SK-N-SH treated with all-trans-retinoic acid at 6 μM for 48 hours (cell line): ENCODE measurements at regions not wholly inside any gene's neighbourhood (a gene's known extent, or its start where the extent isn't known, plus 50 kb on each side); places are given as distances from the start of the nearest gene placed in this dataset.

ENCODE experiments used
- ATAC-seq: fragments of 200-7000 bp; cut with Tn5 transposase; 3 replicates; pipeline ENCODE4 v1.9.1; 2020; ENCODE audit warnings: mild to moderate bottlenecking, moderate library complexity
- ARNTL ChIP-seq: fragments of 450-650 bp; formaldehyde crosslinking; IDR thresholded peaks from 2 replicates; pipeline ENCODE4 v1.5.0; 2020; ENCODE audit warnings: low read depth, mild to moderate bottlenecking, moderate library complexity, borderline replicate concordance
- BACH2 ChIP-seq: fragments of 250-450 bp; sonication (Bioruptor Pico); IDR thresholded peaks from 2 replicates; pipeline ENCODE4 v1.9.0; 2021; ENCODE audit warnings: mild to moderate bottlenecking, borderline replicate concordance
- CSDC2 ChIP-seq: fragments of 250-450 bp; sonication (Bioruptor Pico); IDR thresholded peaks from 2 replicates; pipeline ENCODE4 v1.5.0; 2020; ENCODE audit warnings: mild to moderate bottlenecking, moderate library complexity
- ESRRG ChIP-seq: fragments of 250-450 bp; sonication (Bioruptor Pico); IDR thresholded peaks from 2 replicates; pipeline ENCODE4 v1.6.1; 2021; ENCODE audit warnings: mild to moderate bottlenecking
- GLIS3 ChIP-seq: fragments of 250-450 bp; sonication (Bioruptor Pico); IDR thresholded peaks from 2 replicates; pipeline ENCODE4 v1.5.0; 2020; ENCODE audit warnings: mild to moderate bottlenecking, moderate library complexity
- ISL1 ChIP-seq: fragments of 250-450 bp; sonication (Bioruptor Pico); IDR thresholded peaks from 2 replicates; pipeline ENCODE4 v2.1.2; 2022; ENCODE audit warnings: mild to moderate bottlenecking, moderate library complexity
- OSR1 ChIP-seq: fragments of 250-450 bp; sonication (Bioruptor Pico); IDR thresholded peaks from 2 replicates; pipeline ENCODE4 v1.8.0; 2022; ENCODE audit warnings: moderate library complexity, mild to moderate bottlenecking, inconsistent platforms
- PPARA ChIP-seq: fragments of 250-450 bp; sonication (Bioruptor Pico); IDR thresholded peaks from 2 replicates; pipeline ENCODE4 v1.5.0; 2020; ENCODE audit warnings: mild to moderate bottlenecking, borderline replicate concordance
- RARB ChIP-seq: fragments of 250-450 bp; sonication (Bioruptor Pico); IDR thresholded peaks from 2 replicates; pipeline ENCODE4 v1.8.0; 2021; ENCODE audit warnings: mild to moderate bottlenecking, moderate library complexity
- SNAI2 ChIP-seq: fragments of 250-450 bp; sonication (Bioruptor Pico); IDR thresholded peaks from 2 replicates; pipeline ENCODE4 v1.5.0; 2020; ENCODE audit warnings: mild to moderate bottlenecking, moderate library complexity
- TCF4 ChIP-seq: fragments of 250-450 bp; sonication (Bioruptor Pico); IDR thresholded peaks from 2 replicates; pipeline ENCODE4 v1.8.0; 2021; ENCODE audit warnings: mild to moderate bottlenecking, moderate library complexity, borderline replicate concordance
- TOX ChIP-seq: fragments of 250-450 bp; sonication (Bioruptor Pico); IDR thresholded peaks from 2 replicates; pipeline ENCODE4 v1.8.0; 2021; ENCODE audit warnings: mild to moderate bottlenecking, moderate library complexity, borderline replicate concordance
- ZFP3 ChIP-seq: fragments of 250-450 bp; sonication (Bioruptor Pico); IDR thresholded peaks from 2 replicates; pipeline ENCODE4 v1.5.0; 2020; ENCODE audit warnings: mild to moderate bottlenecking, moderate library complexity
- ZFP30 ChIP-seq: fragments of 450-650 bp; formaldehyde crosslinking; IDR thresholded peaks from 2 replicates; pipeline ENCODE4 v1.5.0; 2022; ENCODE audit warnings: mild to moderate bottlenecking, moderate library complexity
- ZNF565 ChIP-seq: fragments of 450-650 bp; formaldehyde crosslinking; conservative IDR thresholded peaks from 2 replicates; pipeline ENCODE4 v1.5.0; 2020; ENCODE audit warnings: low read depth, mild to moderate bottlenecking, moderate library complexity
- ZNF70 ChIP-seq: fragments of 450-650 bp; formaldehyde crosslinking; IDR thresholded peaks from 2 replicates; pipeline ENCODE4 v1.5.0; 2020; ENCODE audit warnings: mild to moderate bottlenecking, moderate library complexity
- ZNF8 ChIP-seq: fragments of 450-650 bp; formaldehyde crosslinking; IDR thresholded peaks from 2 replicates; pipeline ENCODE4 v1.5.0; 2020; ENCODE audit warnings: mild to moderate bottlenecking, moderate library complexity
- TF ChIP-seq, protein P1 (sequence below): fragments of 250-450 bp; sonication (Bioruptor Pico); IDR thresholded peaks from 2 replicates; pipeline ENCODE4 v1.8.0; 2021; ENCODE audit warnings: low read depth, mild to moderate bottlenecking, moderate library complexity, borderline replicate concordance
- TF ChIP-seq, protein P2 (sequence below): fragments of 250-450 bp; sonication (Bioruptor Pico); IDR thresholded peaks from 2 replicates; pipeline ENCODE4 v1.8.0; 2020; ENCODE audit warnings: mild to moderate bottlenecking, moderate library complexity, borderline replicate concordance
- TF ChIP-seq, protein P3 (sequence below): fragments of 250-450 bp; sonication (Bioruptor Pico); IDR thresholded peaks from 2 replicates; pipeline ENCODE4 v1.5.1; 2020; ENCODE audit warnings: low read depth, mild to moderate bottlenecking, moderate library complexity

DNA sequence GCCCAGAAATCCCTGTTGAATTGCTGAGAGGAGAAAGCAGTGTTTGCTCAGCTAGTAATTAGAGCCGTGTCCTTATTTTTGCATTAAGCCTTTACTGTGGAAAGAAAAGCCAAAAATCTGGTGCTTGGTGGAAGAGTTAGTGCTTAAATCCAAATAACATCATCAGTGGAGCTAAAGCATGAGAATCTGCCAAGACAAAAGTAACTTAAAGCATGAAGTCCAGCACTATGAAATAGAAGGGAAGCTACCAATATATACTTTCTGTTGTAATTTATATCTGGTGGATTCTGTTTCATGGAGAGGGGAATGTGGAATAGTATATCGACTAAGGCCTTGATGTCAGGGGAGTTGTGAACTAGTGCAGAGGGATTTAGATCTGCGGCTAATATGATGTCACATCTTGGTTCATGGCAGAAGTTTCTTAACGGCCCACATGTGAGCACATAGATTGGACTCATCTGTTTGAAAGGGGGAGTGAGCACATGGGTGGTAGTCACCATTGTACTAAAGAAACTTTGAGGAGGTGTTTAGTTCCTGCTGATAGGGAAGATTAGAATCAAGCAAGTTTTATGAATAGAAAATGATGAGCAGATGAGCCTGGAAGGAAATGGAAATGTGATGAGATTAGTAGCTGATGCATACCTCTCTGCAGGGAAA, 224.4 kb upstream of the MTNR1B start (continued):
- TF ChIP-seq, protein P1, sequence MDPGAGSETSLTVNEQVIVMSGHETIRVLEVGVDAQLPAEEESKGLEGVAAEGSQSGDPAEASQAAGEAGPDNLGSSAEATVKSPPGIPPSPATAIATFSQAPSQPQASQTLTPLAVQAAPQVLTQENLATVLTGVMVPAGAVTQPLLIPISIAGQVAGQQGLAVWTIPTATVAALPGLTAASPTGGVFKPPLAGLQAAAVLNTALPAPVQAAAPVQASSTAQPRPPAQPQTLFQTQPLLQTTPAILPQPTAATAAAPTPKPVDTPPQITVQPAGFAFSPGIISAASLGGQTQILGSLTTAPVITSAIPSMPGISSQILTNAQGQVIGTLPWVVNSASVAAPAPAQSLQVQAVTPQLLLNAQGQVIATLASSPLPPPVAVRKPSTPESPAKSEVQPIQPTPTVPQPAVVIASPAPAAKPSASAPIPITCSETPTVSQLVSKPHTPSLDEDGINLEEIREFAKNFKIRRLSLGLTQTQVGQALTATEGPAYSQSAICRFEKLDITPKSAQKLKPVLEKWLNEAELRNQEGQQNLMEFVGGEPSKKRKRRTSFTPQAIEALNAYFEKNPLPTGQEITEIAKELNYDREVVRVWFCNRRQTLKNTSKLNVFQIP (CRISPR knock-in tag) = no peak
- no peak for TF ChIP-seq CSDC2
- no peak for TF ChIP-seq TCF4 (CRISPR knock-in tag)
- no peak for TF ChIP-seq OSR1 (CRISPR knock-in tag)
- TF ChIP-seq ZFP30 (CRISPR knock-in tag) = no peak
- no peak for TF ChIP-seq BACH2 (CRISPR knock-in tag)
- no peak for TF ChIP-seq ZFP3 (CRISPR knock-in tag)
- TF ChIP-seq ARNTL (CRISPR knock-in tag) = no peak
- TF ChIP-seq SNAI2 = no peak
- no peak for TF ChIP-seq ISL1 (CRISPR knock-in tag)
- TF ChIP-seq ZNF70 (CRISPR knock-in tag) = no peak

DNA sequence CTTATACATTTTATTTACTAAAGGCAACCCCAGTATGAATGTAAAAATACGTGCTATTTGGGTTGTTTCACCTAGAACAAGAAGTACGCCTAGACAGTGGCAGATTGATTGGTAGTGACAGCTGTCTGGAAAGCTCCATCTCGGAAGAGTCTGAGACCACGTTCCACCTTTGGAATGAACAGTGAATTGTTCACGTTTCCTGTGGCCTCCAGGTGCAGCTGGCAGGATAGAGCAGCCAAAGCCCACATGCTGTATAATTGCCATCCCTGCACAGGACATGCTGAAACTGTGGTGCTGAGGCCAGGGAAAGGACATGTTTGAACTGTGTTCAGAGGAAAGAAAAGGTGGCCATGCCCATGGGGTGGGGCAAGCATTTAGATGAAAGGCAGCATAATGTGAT, 218.7 kb upstream of the MTNR1B start:
- TF ChIP-seq ZFP3 (CRISPR knock-in tag) (no peak), BACH2 (CRISPR knock-in tag) (no peak), ZNF70 (CRISPR knock-in tag) (no peak), ESRRG (no peak), GLIS3 (CRISPR knock-in tag) (no peak), ZNF565 (CRISPR knock-in tag) (no peak), PPARA (CRISPR knock-in tag) (no peak)
- TF ChIP-seq, protein P2, sequence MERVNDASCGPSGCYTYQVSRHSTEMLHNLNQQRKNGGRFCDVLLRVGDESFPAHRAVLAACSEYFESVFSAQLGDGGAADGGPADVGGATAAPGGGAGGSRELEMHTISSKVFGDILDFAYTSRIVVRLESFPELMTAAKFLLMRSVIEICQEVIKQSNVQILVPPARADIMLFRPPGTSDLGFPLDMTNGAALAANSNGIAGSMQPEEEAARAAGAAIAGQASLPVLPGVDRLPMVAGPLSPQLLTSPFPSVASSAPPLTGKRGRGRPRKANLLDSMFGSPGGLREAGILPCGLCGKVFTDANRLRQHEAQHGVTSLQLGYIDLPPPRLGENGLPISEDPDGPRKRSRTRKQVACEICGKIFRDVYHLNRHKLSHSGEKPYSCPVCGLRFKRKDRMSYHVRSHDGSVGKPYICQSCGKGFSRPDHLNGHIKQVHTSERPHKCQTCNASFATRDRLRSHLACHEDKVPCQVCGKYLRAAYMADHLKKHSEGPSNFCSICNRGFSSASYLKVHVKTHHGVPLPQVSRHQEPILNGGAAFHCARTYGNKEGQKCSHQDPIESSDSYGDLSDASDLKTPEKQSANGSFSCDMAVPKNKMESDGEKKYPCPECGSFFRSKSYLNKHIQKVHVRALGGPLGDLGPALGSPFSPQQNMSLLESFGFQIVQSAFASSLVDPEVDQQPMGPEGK (CRISPR knock-in tag) = no peak
- TF ChIP-seq, protein P1 (CRISPR knock-in tag) = no peak
- TF ChIP-seq, protein P3, sequence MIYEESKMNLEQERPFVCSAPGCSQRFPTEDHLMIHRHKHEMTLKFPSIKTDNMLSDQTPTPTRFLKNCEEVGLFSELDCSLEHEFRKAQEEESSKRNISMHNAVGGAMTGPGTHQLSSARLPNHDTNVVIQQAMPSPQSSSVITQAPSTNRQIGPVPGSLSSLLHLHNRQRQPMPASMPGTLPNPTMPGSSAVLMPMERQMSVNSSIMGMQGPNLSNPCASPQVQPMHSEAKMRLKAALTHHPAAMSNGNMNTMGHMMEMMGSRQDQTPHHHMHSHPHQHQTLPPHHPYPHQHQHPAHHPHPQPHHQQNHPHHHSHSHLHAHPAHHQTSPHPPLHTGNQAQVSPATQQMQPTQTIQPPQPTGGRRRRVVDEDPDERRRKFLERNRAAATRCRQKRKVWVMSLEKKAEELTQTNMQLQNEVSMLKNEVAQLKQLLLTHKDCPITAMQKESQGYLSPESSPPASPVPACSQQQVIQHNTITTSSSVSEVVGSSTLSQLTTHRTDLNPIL = no peak
- no peak for ATAC-seq

DNA sequence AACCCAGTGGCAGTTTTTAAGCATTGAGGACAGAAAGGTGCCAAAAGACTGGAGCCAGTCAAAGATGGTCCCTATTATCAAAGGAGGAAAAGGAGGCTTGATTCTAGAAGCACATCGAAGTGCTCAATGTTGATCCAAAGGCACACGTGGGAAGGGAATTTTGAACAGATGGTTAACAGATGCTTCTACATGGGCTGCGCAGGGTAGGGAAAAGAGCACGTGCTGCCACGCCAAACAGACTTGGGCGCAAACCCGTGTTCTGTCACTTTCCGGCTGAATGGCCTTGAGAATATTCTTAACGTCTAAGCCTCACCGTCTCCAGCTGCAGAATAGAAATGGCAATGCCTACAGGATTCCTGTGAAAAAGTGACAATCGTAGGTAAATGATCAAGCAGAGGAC, 217.9 kb upstream of the MTNR1B start:
- no peak for ATAC-seq
- TF ChIP-seq PPARA (CRISPR knock-in tag) = no peak
- TF ChIP-seq ESRRG = no peak
- TF ChIP-seq TCF4 (CRISPR knock-in tag) = no peak
- TF ChIP-seq RARB = no peak
- no peak for TF ChIP-seq TOX (CRISPR knock-in tag)
- TF ChIP-seq GLIS3 (CRISPR knock-in tag) = no peak
- TF ChIP-seq SNAI2 = no peak
- TF ChIP-seq, protein P1 (CRISPR knock-in tag) = no peak
- no peak for TF ChIP-seq BACH2 (CRISPR knock-in tag)

DNA sequence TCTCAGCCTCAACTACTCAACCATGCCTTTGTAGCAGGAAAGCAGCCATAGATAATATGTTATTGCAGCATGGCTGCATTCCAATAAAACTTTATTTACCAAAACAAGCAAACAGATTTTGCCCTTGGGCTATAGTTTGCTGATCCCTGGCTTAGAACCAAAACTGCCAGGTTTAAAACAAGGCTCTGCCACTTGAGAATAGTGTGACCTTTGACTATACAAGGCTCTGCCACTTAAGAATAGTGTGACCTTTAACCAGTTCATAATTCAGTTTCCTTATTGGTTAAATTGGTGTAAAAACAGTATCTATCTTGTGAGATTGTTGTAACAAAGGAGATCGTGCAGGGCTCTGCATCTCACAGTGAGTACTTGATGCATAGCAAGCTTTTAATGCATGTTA, 217.3 kb upstream of the MTNR1B start:
- no peak for TF ChIP-seq ZNF8 (CRISPR knock-in tag)
- no peak for TF ChIP-seq ESRRG
- no peak for TF ChIP-seq ZNF70 (CRISPR knock-in tag)
- no peak for TF ChIP-seq OSR1 (CRISPR knock-in tag)
- TF ChIP-seq ZFP30 (CRISPR knock-in tag) = no peak
- no peak for TF ChIP-seq ZNF565 (CRISPR knock-in tag)
- TF ChIP-seq RARB = no peak
- TF ChIP-seq ZFP3 (CRISPR knock-in tag) = no peak
- TF ChIP-seq, all 23 proteins: peak for 0
- no peak for ATAC-seq
